Stromal cell of bone marrow (primary cell): ENCODE measurements at regions not wholly inside any gene's neighbourhood (a gene's known extent, or its start where the extent isn't known, plus 50 kb on each side); places are given as distances from the start of the nearest gene placed in this dataset.
"Not testable (repeated sequence)": the region's sequence is repeated elsewhere in the genome, so short reads cannot be mapped to it uniquely, and the experiment has no call there.

Experiments used
- DNase-seq: peaks from one replicate; pipeline ENCODE4 v3.0.0-alpha.2; 2012; ENCODE audit warnings: low read depth

GRCh38 chr3:59411186-59411585 is 361.4 kb upstream of the CFAP20DC start:
- no peak for DNase-seq

- DNase-seq, result no peak
These were observed 358.3 kb upstream of the CFAP20DC start for GRCh38 chr3:59408047-59408624.

GRCh38 chr3:59407425-59407824 is 357.6 kb upstream of the CFAP20DC start:
- DNase-seq, result no peak

- no peak for DNase-seq
These were observed 357.1 kb upstream of the CFAP20DC start for GRCh38 chr3:59406943-59407342.

- DNase-seq, result no peak
These were observed 355.0 kb upstream of the CFAP20DC start for GRCh38 chr3:59404851-59405250.

- DNase-seq, result no peak
These were observed 354.2 kb upstream of the CFAP20DC start for GRCh38 chr3:59404064-59404463.

GRCh38 chr3:59401924-59402323 is 352.1 kb upstream of the CFAP20DC start:
- DNase-seq, result no peak

- DNase-seq, result no peak
These were observed 342.3 kb upstream of the CFAP20DC start for GRCh38 chr3:59392116-59392515.

- DNase-seq, result no peak
These were observed 341.3 kb upstream of the CFAP20DC start for GRCh38 chr3:59391131-59391530.

GRCh38 chr3:59388555-59389270 is 338.9 kb upstream of the CFAP20DC start:
- no peak for DNase-seq

GRCh38 chr3:59386165-59386564 is 336.3 kb upstream of the CFAP20DC start:
- no peak for DNase-seq

GRCh38 chr3:59385547-59385946 is 335.7 kb upstream of the CFAP20DC start:
- no peak for DNase-seq

- DNase-seq, result no peak
These were observed 331.5 kb upstream of the CFAP20DC start for GRCh38 chr3:59381282-59381681.

GRCh38 chr3:59380146-59380545 is 330.3 kb upstream of the CFAP20DC start:
- DNase-seq, result no peak

- no peak for DNase-seq
These were observed 325.0 kb upstream of the CFAP20DC start for GRCh38 chr3:59374818-59375211.

GRCh38 chr3:59374091-59374817 is 324.4 kb upstream of the CFAP20DC start:
- no peak for DNase-seq

- no peak for DNase-seq
These were observed 322.5 kb upstream of the CFAP20DC start for GRCh38 chr3:59372346-59372745.

- no peak for DNase-seq
These were observed 319.3 kb upstream of the CFAP20DC start for GRCh38 chr3:59368900-59369675.

GRCh38 chr3:59367150-59367549 is 317.3 kb upstream of the CFAP20DC start:
- DNase-seq, result no peak

- DNase-seq, result no peak
These were observed 316.4 kb upstream of the CFAP20DC start for GRCh38 chr3:59366218-59366617.

- DNase-seq, result no peak
These were observed 314.7 kb upstream of the CFAP20DC start for GRCh38 chr3:59364496-59364895.

GRCh38 chr3:59360312-59360711 is 310.5 kb upstream of the CFAP20DC start:
- DNase-seq, result not testable (repeated sequence)

GRCh38 chr3:59341459-59341858 is 291.6 kb upstream of the CFAP20DC start:
- DNase-seq, result no peak
